WTC11 (cell line): ENCODE measurements at regions not wholly inside any gene's neighbourhood (a gene's known extent, or its start where the extent isn't known, plus 50 kb on each side); places are given as distances from the start of the nearest gene placed in this dataset.

Experiments used
- ATAC-seq: fragments of 200-7000 bp; cut with Tn5 transposase; 2 replicates; pipeline ENCODE4 v1.10.0; 2021; ENCODE audit warnings: mild to moderate bottlenecking, moderate library complexity
- CTCF ChIA-PET: fragments of 300-600 bp; sonication (Branson Sonifier 250); formaldehyde crosslinking; loops from one replicate; lab custom pipeline; 2021; ENCODE audit warnings: antibody characterized with exemption; lab: Charles Lee
- POLR2A ChIA-PET: fragments of 350-600 bp; sonication (Branson Sonifier 250); formaldehyde crosslinking; loops from one replicate; lab custom pipeline; 2021; ENCODE audit warnings: antibody characterized with exemption; lab: Charles Lee
- DNase-seq: peaks from one replicate; pipeline ENCODE4 v3.0.0; 2021; ENCODE audit warnings: low spot score
- H3K27ac Mint-ChIP-seq: 2 replicates; pipeline ENCODE4 v1.8.0; 2021; ENCODE audit warnings: mixed read lengths
- H3K27me3 Mint-ChIP-seq: 2 replicates; pipeline ENCODE4 v1.8.0; 2021; ENCODE audit warnings: low read depth, mild to moderate bottlenecking, moderate library complexity, mixed read lengths
- H3K36me3 Mint-ChIP-seq: 2 replicates; pipeline ENCODE4 v1.8.0; 2021; ENCODE audit warnings: mixed read lengths
- H3K4me1 Mint-ChIP-seq: 2 replicates; pipeline ENCODE4 v1.8.0; 2022; ENCODE audit warnings: mixed read lengths
- H3K4me3 Mint-ChIP-seq: 2 replicates; pipeline ENCODE4 v1.8.0; 2021; ENCODE audit warnings: mild to moderate bottlenecking, moderate library complexity, mixed read lengths
- H3K9me3 Mint-ChIP-seq: 2 replicates; pipeline ENCODE4 v1.8.0; 2021; ENCODE audit warnings: mixed read lengths
- CBFB ChIP-seq: sonication (generic); formaldehyde crosslinking; IDR thresholded peaks from 2 replicates; pipeline ENCODE4 v1.8.1; 2022; ENCODE audit warnings: mild to moderate bottlenecking, low read depth, missing genetic modification reagents
- CREM ChIP-seq: sonication (generic); formaldehyde crosslinking; IDR thresholded peaks from 2 replicates; pipeline ENCODE4 v1.8.1; 2022; ENCODE audit warnings: mild to moderate bottlenecking, missing genetic modification reagents, moderate library complexity
- EMX1 ChIP-seq: fragments of 250-450 bp; sonication (Bioruptor Pico); IDR thresholded peaks from 2 replicates; pipeline ENCODE4 v1.8.0; 2021; ENCODE audit warnings: mild to moderate bottlenecking
- ETV6 ChIP-seq: sonication (generic); formaldehyde crosslinking; IDR thresholded peaks from 2 replicates; pipeline ENCODE4 v1.8.1; 2022; ENCODE audit warnings: mild to moderate bottlenecking, missing genetic modification reagents
- FOXK1 ChIP-seq: sonication (generic); formaldehyde crosslinking; IDR thresholded peaks from 2 replicates; pipeline ENCODE4 v1.8.0; 2022; ENCODE audit warnings: mild to moderate bottlenecking, moderate library complexity, missing genetic modification reagents
- GRHL2 ChIP-seq: fragments of 250-450 bp; sonication (Bioruptor Pico); IDR thresholded peaks from 2 replicates; pipeline ENCODE4 v1.8.0; 2022; ENCODE audit warnings: mild to moderate bottlenecking, moderate library complexity; ENCODE audit not compliant: insufficient replicate concordance, severe bottlenecking
- HMGA2 ChIP-seq: fragments of 250-450 bp; sonication (Bioruptor Pico); IDR thresholded peaks from 2 replicates; pipeline ENCODE4 v1.4.0; 2021; ENCODE audit warnings: mild to moderate bottlenecking, moderate library complexity
- NFE2L1 ChIP-seq: sonication (generic); formaldehyde crosslinking; IDR thresholded peaks from 2 replicates; pipeline ENCODE4 v1.8.1; 2023; ENCODE audit warnings: missing genetic modification reagents
- NR3C1 ChIP-seq: sonication (generic); formaldehyde crosslinking; conservative IDR thresholded peaks from 2 replicates; pipeline ENCODE4 v1.8.1; 2023; ENCODE audit warnings: low read depth, mild to moderate bottlenecking, missing genetic modification reagents
- OVOL2 ChIP-seq: fragments of 250-450 bp; sonication (Bioruptor Pico); IDR thresholded peaks from 2 replicates; pipeline ENCODE4 v1.9.0; 2021; ENCODE audit warnings: mild to moderate bottlenecking, borderline replicate concordance
- SMAD3 ChIP-seq: sonication (generic); formaldehyde crosslinking; IDR thresholded peaks from 2 replicates; pipeline ENCODE4 v1.8.0; 2022; ENCODE audit warnings: missing genetic modification reagents, mild to moderate bottlenecking, borderline replicate concordance
- ZNF121 ChIP-seq: sonication (generic); formaldehyde crosslinking; IDR thresholded peaks from 2 replicates; pipeline ENCODE4 v1.8.0; 2023; ENCODE audit warnings: missing genetic modification reagents
- ZNF263 ChIP-seq: sonication (generic); formaldehyde crosslinking; IDR thresholded peaks from 2 replicates; pipeline ENCODE4 v1.8.1; 2022; ENCODE audit warnings: low read depth, mild to moderate bottlenecking, moderate library complexity, missing genetic modification reagents
- ZNF671 ChIP-seq: fragments of 250-450 bp; sonication (Bioruptor Pico); IDR thresholded peaks from 2 replicates; pipeline ENCODE4 v1.8.0; 2021; ENCODE audit warnings: mild to moderate bottlenecking
- TF ChIP-seq, protein P1 (sequence below): sonication (generic); formaldehyde crosslinking; IDR thresholded peaks from 2 replicates; pipeline ENCODE4 v1.8.0; 2023; ENCODE audit warnings: mild to moderate bottlenecking, missing genetic modification reagents
- TF ChIP-seq, protein P2 (sequence below): fragments of 250-450 bp; sonication (Bioruptor Pico); IDR thresholded peaks from 2 replicates; pipeline ENCODE4 v1.9.0; 2021; ENCODE audit warnings: mild to moderate bottlenecking, borderline replicate concordance
- TF ChIP-seq, protein P3 (sequence below): sonication (generic); formaldehyde crosslinking; IDR thresholded peaks from 2 replicates; pipeline ENCODE4 v1.8.1; 2022; ENCODE audit warnings: mild to moderate bottlenecking, moderate library complexity, missing genetic modification reagents
- TF ChIP-seq, protein P4 (sequence below): sonication (generic); formaldehyde crosslinking; IDR thresholded peaks from 2 replicates; pipeline ENCODE4 v1.8.1; 2022; ENCODE audit warnings: low read depth, mild to moderate bottlenecking, moderate library complexity, missing genetic modification reagents, borderline replicate concordance
- TF ChIP-seq, protein P5 (sequence below): sonication (generic); formaldehyde crosslinking; IDR thresholded peaks from 2 replicates; pipeline ENCODE4 v1.8.1; 2023; ENCODE audit warnings: mild to moderate bottlenecking, moderate library complexity, missing genetic modification reagents
- TF ChIP-seq, protein P6 (sequence below): sonication (generic); formaldehyde crosslinking; IDR thresholded peaks from 2 replicates; pipeline ENCODE4 v1.8.1; 2022; ENCODE audit warnings: low read depth, missing genetic modification reagents, borderline replicate concordance
- TF ChIP-seq, protein P7 (sequence below): sonication (generic); formaldehyde crosslinking; IDR thresholded peaks from 2 replicates; pipeline ENCODE4 v1.8.1; 2023; ENCODE audit warnings: mild to moderate bottlenecking, missing genetic modification reagents

DNA sequence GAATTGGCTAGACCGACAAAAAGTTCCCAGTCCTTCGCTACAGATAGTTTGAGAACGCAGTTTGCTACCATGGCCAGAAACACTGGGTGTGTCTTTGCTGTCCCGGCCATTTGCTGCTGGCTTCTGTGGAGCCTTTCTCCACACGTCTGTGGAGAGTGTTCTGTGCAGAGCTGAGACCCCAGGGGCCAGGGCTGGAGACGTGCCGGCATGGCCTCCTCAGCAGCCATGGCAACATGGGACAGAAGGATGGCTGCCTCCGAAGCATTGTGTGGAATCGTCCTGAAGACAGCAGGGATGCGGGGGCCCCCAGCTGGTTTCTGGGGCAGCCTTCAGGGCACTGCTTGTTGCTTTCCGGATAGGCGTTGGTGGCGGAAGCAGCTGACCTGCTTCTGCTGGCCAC is 142.8 kb downstream of the GADD45G start:
- Mint-ChIP-seq H3K27me3 (no peaks in the 10 kb centered on the region), H3K9me3 (no peaks in the 10 kb centered on the region), H3K36me3 (no peaks in the 10 kb centered on the region), H3K4me3 (no peak overlapping the region), H3K4me1 (peaks cover 25% of the 10 kb centered on the region), H3K27ac (no peak overlapping the region)
- no peak for ATAC-seq
- no peak for DNase-seq
- CTCF ChIA-PET: no interaction called here
- TF ChIP-seq SMAD3 (CRISPR knock-in tag): no peak
- no peak for TF ChIP-seq EMX1
- no peak for TF ChIP-seq FOXK1 (CRISPR knock-in tag)
- no peak for TF ChIP-seq GRHL2
- TF ChIP-seq, protein P1, sequence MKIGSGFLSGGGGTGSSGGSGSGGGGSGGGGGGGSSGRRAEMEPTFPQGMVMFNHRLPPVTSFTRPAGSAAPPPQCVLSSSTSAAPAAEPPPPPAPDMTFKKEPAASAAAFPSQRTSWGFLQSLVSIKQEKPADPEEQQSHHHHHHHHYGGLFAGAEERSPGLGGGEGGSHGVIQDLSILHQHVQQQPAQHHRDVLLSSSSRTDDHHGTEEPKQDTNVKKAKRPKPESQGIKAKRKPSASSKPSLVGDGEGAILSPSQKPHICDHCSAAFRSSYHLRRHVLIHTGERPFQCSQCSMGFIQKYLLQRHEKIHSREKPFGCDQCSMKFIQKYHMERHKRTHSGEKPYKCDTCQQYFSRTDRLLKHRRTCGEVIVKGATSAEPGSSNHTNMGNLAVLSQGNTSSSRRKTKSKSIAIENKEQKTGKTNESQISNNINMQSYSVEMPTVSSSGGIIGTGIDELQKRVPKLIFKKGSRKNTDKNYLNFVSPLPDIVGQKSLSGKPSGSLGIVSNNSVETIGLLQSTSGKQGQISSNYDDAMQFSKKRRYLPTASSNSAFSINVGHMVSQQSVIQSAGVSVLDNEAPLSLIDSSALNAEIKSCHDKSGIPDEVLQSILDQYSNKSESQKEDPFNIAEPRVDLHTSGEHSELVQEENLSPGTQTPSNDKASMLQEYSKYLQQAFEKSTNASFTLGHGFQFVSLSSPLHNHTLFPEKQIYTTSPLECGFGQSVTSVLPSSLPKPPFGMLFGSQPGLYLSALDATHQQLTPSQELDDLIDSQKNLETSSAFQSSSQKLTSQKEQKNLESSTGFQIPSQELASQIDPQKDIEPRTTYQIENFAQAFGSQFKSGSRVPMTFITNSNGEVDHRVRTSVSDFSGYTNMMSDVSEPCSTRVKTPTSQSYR (CRISPR knock-in tag): no peak
- TF ChIP-seq NFE2L1 (CRISPR knock-in tag): no peak
- TF ChIP-seq, protein P2, sequence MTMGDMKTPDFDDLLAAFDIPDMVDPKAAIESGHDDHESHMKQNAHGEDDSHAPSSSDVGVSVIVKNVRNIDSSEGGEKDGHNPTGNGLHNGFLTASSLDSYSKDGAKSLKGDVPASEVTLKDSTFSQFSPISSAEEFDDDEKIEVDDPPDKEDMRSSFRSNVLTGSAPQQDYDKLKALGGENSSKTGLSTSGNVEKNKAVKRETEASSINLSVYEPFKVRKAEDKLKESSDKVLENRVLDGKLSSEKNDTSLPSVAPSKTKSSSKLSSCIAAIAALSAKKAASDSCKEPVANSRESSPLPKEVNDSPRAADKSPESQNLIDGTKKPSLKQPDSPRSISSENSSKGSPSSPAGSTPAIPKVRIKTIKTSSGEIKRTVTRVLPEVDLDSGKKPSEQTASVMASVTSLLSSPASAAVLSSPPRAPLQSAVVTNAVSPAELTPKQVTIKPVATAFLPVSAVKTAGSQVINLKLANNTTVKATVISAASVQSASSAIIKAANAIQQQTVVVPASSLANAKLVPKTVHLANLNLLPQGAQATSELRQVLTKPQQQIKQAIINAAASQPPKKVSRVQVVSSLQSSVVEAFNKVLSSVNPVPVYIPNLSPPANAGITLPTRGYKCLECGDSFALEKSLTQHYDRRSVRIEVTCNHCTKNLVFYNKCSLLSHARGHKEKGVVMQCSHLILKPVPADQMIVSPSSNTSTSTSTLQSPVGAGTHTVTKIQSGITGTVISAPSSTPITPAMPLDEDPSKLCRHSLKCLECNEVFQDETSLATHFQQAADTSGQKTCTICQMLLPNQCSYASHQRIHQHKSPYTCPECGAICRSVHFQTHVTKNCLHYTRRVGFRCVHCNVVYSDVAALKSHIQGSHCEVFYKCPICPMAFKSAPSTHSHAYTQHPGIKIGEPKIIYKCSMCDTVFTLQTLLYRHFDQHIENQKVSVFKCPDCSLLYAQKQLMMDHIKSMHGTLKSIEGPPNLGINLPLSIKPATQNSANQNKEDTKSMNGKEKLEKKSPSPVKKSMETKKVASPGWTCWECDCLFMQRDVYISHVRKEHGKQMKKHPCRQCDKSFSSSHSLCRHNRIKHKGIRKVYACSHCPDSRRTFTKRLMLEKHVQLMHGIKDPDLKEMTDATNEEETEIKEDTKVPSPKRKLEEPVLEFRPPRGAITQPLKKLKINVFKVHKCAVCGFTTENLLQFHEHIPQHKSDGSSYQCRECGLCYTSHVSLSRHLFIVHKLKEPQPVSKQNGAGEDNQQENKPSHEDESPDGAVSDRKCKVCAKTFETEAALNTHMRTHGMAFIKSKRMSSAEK (CRISPR knock-in tag): no peak
- TF ChIP-seq, protein P3, sequence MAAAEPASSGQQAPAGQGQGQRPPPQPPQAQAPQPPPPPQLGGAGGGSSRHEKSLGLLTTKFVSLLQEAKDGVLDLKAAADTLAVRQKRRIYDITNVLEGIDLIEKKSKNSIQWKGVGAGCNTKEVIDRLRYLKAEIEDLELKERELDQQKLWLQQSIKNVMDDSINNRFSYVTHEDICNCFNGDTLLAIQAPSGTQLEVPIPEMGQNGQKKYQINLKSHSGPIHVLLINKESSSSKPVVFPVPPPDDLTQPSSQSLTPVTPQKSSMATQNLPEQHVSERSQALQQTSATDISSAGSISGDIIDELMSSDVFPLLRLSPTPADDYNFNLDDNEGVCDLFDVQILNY: no peak
- no peak for TF ChIP-seq NR3C1 (CRISPR knock-in tag)
- TF ChIP-seq CBFB (CRISPR knock-in tag): no peak
- TF ChIP-seq CREM (CRISPR knock-in tag): no peak
- TF ChIP-seq, protein P4, sequence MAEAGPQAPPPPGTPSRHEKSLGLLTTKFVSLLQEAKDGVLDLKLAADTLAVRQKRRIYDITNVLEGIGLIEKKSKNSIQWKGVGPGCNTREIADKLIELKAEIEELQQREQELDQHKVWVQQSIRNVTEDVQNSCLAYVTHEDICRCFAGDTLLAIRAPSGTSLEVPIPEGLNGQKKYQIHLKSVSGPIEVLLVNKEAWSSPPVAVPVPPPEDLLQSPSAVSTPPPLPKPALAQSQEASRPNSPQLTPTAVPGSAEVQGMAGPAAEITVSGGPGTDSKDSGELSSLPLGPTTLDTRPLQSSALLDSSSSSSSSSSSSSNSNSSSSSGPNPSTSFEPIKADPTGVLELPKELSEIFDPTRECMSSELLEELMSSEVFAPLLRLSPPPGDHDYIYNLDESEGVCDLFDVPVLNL (CRISPR knock-in tag): no peak
- TF ChIP-seq, protein P5, sequence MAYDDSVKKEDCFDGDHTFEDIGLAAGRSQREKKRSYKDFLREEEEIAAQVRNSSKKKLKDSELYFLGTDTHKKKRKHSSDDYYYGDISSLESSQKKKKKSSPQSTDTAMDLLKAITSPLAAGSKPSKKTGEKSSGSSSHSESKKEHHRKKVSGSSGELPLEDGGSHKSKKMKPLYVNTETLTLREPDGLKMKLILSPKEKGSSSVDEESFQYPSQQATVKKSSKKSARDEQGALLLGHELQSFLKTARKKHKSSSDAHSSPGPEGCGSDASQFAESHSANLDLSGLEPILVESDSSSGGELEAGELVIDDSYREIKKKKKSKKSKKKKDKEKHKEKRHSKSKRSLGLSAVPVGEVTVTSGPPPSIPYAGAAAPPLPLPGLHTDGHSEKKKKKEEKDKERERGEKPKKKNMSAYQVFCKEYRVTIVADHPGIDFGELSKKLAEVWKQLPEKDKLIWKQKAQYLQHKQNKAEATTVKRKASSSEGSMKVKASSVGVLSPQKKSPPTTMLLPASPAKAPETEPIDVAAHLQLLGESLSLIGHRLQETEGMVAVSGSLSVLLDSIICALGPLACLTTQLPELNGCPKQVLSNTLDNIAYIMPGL (CRISPR knock-in tag): no peak
- TF ChIP-seq HMGA2 (CRISPR knock-in tag): no peak
- POLR2A ChIA-PET: no interaction called here

DNA sequence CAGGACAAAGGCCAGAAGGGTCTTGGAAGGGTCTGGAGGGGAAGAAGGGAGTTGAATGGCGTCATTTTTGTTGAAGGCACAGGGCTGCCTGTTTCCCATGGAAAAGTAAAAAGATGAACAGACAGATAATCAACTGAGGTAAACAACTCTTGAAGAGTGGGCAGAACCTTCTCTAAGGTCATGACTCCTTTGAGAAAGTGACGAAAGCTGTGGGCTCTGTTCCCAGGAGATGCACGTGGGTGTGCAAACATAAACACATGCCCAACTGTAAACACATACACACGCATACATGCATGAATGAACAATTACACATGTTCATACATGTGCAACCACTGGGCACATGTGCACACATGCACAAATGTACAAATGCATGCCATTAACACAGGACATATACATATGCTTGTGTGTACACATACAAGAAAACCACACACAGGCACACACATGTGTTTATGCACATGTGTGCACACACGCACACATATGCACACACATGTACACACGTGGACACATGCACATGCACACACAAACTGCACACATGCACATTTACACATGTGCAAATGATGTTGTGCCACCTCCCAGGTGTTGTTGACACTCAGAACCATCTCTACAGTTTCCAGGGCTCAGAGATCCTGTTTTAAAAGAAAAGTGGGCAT is 143.3 kb downstream of the GADD45G start:
- Mint-ChIP-seq H3K4me3 (no peak overlapping the region), H3K27ac (no peak overlapping the region), H3K4me1 (peaks cover 25% of the 10 kb centered on the region), H3K9me3 (no peaks in the 10 kb centered on the region), H3K36me3 (no peaks in the 10 kb centered on the region), H3K27me3 (no peaks in the 10 kb centered on the region)
- DNase-seq (no peak), ATAC-seq (no peak)
- POLR2A ChIA-PET: no interaction called here
- TF ChIP-seq ZNF671 (no peak), CBFB (CRISPR knock-in tag) (no peak), OVOL2 (CRISPR knock-in tag) (no peak), ETV6 (CRISPR knock-in tag) (no peak), ZNF121 (CRISPR knock-in tag) (no peak), ZNF263 (CRISPR knock-in tag) (no peak)
- TF ChIP-seq, protein P6, sequence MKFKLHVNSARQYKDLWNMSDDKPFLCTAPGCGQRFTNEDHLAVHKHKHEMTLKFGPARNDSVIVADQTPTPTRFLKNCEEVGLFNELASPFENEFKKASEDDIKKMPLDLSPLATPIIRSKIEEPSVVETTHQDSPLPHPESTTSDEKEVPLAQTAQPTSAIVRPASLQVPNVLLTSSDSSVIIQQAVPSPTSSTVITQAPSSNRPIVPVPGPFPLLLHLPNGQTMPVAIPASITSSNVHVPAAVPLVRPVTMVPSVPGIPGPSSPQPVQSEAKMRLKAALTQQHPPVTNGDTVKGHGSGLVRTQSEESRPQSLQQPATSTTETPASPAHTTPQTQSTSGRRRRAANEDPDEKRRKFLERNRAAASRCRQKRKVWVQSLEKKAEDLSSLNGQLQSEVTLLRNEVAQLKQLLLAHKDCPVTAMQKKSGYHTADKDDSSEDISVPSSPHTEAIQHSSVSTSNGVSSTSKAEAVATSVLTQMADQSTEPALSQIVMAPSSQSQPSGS (CRISPR knock-in tag): no peak
- TF ChIP-seq, protein P7, sequence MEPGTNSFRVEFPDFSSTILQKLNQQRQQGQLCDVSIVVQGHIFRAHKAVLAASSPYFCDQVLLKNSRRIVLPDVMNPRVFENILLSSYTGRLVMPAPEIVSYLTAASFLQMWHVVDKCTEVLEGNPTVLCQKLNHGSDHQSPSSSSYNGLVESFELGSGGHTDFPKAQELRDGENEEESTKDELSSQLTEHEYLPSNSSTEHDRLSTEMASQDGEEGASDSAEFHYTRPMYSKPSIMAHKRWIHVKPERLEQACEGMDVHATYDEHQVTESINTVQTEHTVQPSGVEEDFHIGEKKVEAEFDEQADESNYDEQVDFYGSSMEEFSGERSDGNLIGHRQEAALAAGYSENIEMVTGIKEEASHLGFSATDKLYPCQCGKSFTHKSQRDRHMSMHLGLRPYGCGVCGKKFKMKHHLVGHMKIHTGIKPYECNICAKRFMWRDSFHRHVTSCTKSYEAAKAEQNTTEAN (CRISPR knock-in tag): no peak
- CTCF ChIA-PET: interaction anchor here (0.8 kb wide), 1 partner anchor 150 kb away, joined by 3 read pairs; no protein-coding TSS in a partner anchor
